ENCODE measurements at regions not wholly inside any gene's neighbourhood (a gene's known extent, or its start where the extent isn't known, plus 50 kb on each side); places are given as distances from the start of the nearest gene placed in this dataset.
"Not testable (repeated sequence)": the region's sequence is repeated elsewhere in the genome, so short reads cannot be mapped to it uniquely, and the experiment has no call there.

- Histone ChIP-seq H3K4me1 (ENCODE audit: control insufficient read depth in 4 of 4, insufficient read depth in 4 of 4, low read length in 3 of 4) (no peaks in the 10 kb centered on the region), H3K9me3 (ENCODE audit: control insufficient read depth in 4 of 4, low read length in 3 of 4) (peaks cover 0 to 2% (median under 1%) of the 10 kb centered on the region in 4 donors), H3K4me3 (ENCODE audit: low read depth in 1 of 3, low read length in 3 of 3) (no peak overlapping the region), H3K9ac (ENCODE audit: low read depth in 1 of 2, low read length in 2 of 2) (no peak overlapping the region), H3K27ac (ENCODE audit: low read depth in 1 of 2, low read length in 2 of 2) (no peak overlapping the region), H3K36me3 (ENCODE audit: control insufficient read depth in 4 of 4, insufficient read depth in 3 of 4, low read depth in 1 of 4, low read length in 3 of 4) (no peaks in the 10 kb centered on the region), H3K27me3 (ENCODE audit: control insufficient read depth in 4 of 4, insufficient read depth in 4 of 4, low read length in 3 of 4) (no peaks in the 10 kb centered on the region)
- DNase-seq (ENCODE audit: low spot score), result no peak
- no peak for TF ChIP-seq NR2F2 (IDR thresholded peaks at IDR 0.05)
- no peak for TF ChIP-seq SP1 (IDR thresholded peaks at IDR 0.05)
- no peak for TF ChIP-seq YY1 (IDR thresholded peaks at IDR 0.05)
- TF ChIP-seq JUND (IDR thresholded peaks at IDR 0.05), result no peak
- no peak for TF ChIP-seq REST (IDR thresholded peaks at IDR 0.05)
- TF ChIP-seq RXRA (IDR thresholded peaks at IDR 0.05), result no peak
- no peak for TF ChIP-seq ZBTB33 (IDR thresholded peaks at IDR 0.05)
- no peak for TF ChIP-seq FOXA2 (IDR thresholded peaks at IDR 0.05)
- no peak for TF ChIP-seq CTCF (IDR thresholded peaks at IDR 0.05; ENCODE audit: low read depth, low read length, missing input control)
- TF ChIP-seq ATF3 (IDR thresholded peaks at IDR 0.05), result no peak
- TF ChIP-seq HNF4G (IDR thresholded peaks at IDR 0.05), result no peak
- no peak for TF ChIP-seq FOXA1 (IDR thresholded peaks at IDR 0.05)
- no peak for TF ChIP-seq GABPA (IDR thresholded peaks at IDR 0.05 in 1 of 2, conservative IDR thresholded peaks at IDR 0.05 in 1 of 2)
- TF ChIP-seq HNF4A (conservative IDR thresholded peaks at IDR 0.05), result no peak
- TF ChIP-seq MAX (IDR thresholded peaks at IDR 0.05), result no peak
- TF ChIP-seq RAD21 (IDR thresholded peaks at IDR 0.05), result no peak
- TF ChIP-seq TAF1 (conservative IDR thresholded peaks at IDR 0.05), result no peak
- TF ChIP-seq EGR1 (IDR thresholded peaks at IDR 0.05; ENCODE audit: low read depth in 2 of 2), result no peak
Measured at GRCh38 chr4:126924237-126924636, 708.5 kb upstream of the INTU start.

- H3K4me1 ChIP-seq (ENCODE audit: control insufficient read depth in 4 of 4, insufficient read depth in 4 of 4, low read length in 3 of 4); DNase-seq (ENCODE audit: low spot score); H3K27ac ChIP-seq (ENCODE audit: low read depth in 1 of 2, low read length in 2 of 2); H3K27me3 ChIP-seq (ENCODE audit: control insufficient read depth in 4 of 4, insufficient read depth in 4 of 4, low read length in 3 of 4); H3K4me3 ChIP-seq (ENCODE audit: low read depth in 1 of 3, low read length in 3 of 3); H3K9me3 ChIP-seq (ENCODE audit: control insufficient read depth in 4 of 4, low read length in 3 of 4); H3K9ac ChIP-seq (ENCODE audit: low read depth in 1 of 2, low read length in 2 of 2); H3K36me3 ChIP-seq (ENCODE audit: control insufficient read depth in 4 of 4, insufficient read depth in 3 of 4, low read depth in 1 of 4, low read length in 3 of 4): not testable (repeated sequence)
- WGBS, result 72% methylated on average over 4 of the region's 4 CpGs
Measured at GRCh38 chr4:126930059-126930458, 702.7 kb upstream of the INTU start.
